A549 (cell line): ENCODE measurements at regions not wholly inside any gene's neighbourhood (a gene's known extent, or its start where the extent isn't known, plus 50 kb on each side); places are given as distances from the start of the nearest gene placed in this dataset.

Experiments used
- ATAC-seq, 2 experiments: fragments of 200-7000 bp in 1 of 2; fragments of >200 bp in 1 of 2; cut with Nextera tagmentation in 1 of 2; cut with Tn5 transposase in 1 of 2; 3 replicates each; pipeline versions ENCODE4 v1.8.0 to v1.9.1; 2018 to 2020; ENCODE audit warnings: mild to moderate bottlenecking in 1 of 2, moderate library complexity in 1 of 2
- CTCF ChIA-PET: fragments of 300-600 bp; sonication (Branson Sonifier 250); formaldehyde crosslinking; extraction: SDS; loops from one replicate; lab custom pipeline; 2021; ENCODE audit warnings: antibody characterized with exemption, inconsistent platforms; lab: Yijun Ruan, JAX
- POLR2A ChIA-PET: fragments of 350-600 bp; formaldehyde crosslinking; extraction: SDS; loops from one replicate; lab custom pipeline; 2021; ENCODE audit warnings: antibody characterized with exemption, inconsistent platforms; lab: Yijun Ruan, JAX
- DNase-seq, 2 experiments: peaks; one replicate each; pipeline versions ENCODE4 v3.0.0 to v3.0.0-alpha.2; 2011 to 2016; ENCODE audit warnings: low read depth in 1 of 2, low spot score in 1 of 2
- FAIRE-seq: peaks from 2 replicates; lab custom pipeline; 2011; peaks lifted over from hg19 to GRCh38; lab: Jason Lieb, UNC
- H3K27ac ChIP-seq, 2 experiments: fragments of >200 bp; sonication (Bioruptor Twin); formaldehyde crosslinking; 3 replicates each; pipeline ENCODE4 v1.5.1; 2016 to 2017
- H3K4me1 ChIP-seq: fragments of >200 bp; sonication (Bioruptor Twin); formaldehyde crosslinking; 3 replicates; pipeline ENCODE4 v1.6.1; 2016
- H3K4me2 ChIP-seq: fragments of >200 bp; sonication (Bioruptor Twin); formaldehyde crosslinking; 3 replicates; pipeline ENCODE4 v1.6.1; 2016
- H3K4me3 ChIP-seq: fragments of >200 bp; sonication (Bioruptor Twin); formaldehyde crosslinking; 3 replicates; pipeline ENCODE4 v1.5.1; 2016
- H3K9me3 ChIP-seq: fragments of >200 bp; sonication (Bioruptor Twin); formaldehyde crosslinking; 3 replicates; pipeline ENCODE4 v1.6.1; 2016
- ATOH8 ChIP-seq: fragments of 250-450 bp; sonication (Bioruptor Pico); IDR thresholded peaks from 2 replicates; pipeline ENCODE4 v1.5.0; 2020; ENCODE audit warnings: low read depth, mild to moderate bottlenecking, moderate library complexity
- BCL3 ChIP-seq: fragments of >200 bp; sonication (Bioruptor Twin); formaldehyde crosslinking; IDR thresholded peaks from 3 replicates; pipeline ENCODE4 v1.6.1; 2016
- BHLHE40 ChIP-seq: IDR thresholded peaks from 2 replicates; pipeline ENCODE4 v1.6.1; 2012; ENCODE audit warnings: low read depth, low read length, inconsistent platforms
- CEBPB ChIP-seq, 2 experiments: fragments of >200 bp in 1 of 2; sonication (Bioruptor Twin) in 1 of 2; formaldehyde crosslinking in 1 of 2; IDR thresholded peaks; 2 replicates each; pipeline ENCODE4 v1.6.1; 2012 to 2016
- ELK1 ChIP-seq: fragments of 150-350 bp; IDR thresholded peaks from 2 replicates; pipeline ENCODE4 v1.6.1; 2014; ENCODE audit warnings: low read depth, mild to moderate bottlenecking, low read length
- EP300 ChIP-seq, 2 experiments: fragments of >200 bp; sonication (Bioruptor Twin); formaldehyde crosslinking; IDR thresholded peaks; 2 replicates in 1 of 2; 3 replicates in 1 of 2; pipeline ENCODE4 v1.6.1; 2016 to 2017
- FOSL2 ChIP-seq, 2 experiments: fragments of 450-650 bp in 1 of 2; fragments of >200 bp in 1 of 2; sonication (Bioruptor Twin) in 1 of 2; formaldehyde crosslinking; IDR thresholded peaks; 2 replicates each; pipeline versions ENCODE4 v1.5.0 to v1.6.1; 2016 to 2020; ENCODE audit warnings: mild to moderate bottlenecking in 1 of 2, moderate library complexity in 1 of 2
- FOXS1 ChIP-seq: fragments of 250-450 bp; sonication (Bioruptor Pico); IDR thresholded peaks from 2 replicates; pipeline ENCODE4 v1.5.0; 2020; ENCODE audit warnings: mild to moderate bottlenecking, moderate library complexity
- HES2 ChIP-seq: fragments of >200 bp; sonication (Bioruptor Twin); formaldehyde crosslinking; IDR thresholded peaks from 2 replicates; pipeline ENCODE4 v1.6.1; 2016
- HOXA7 ChIP-seq: fragments of 250-450 bp; sonication (Bioruptor Pico); IDR thresholded peaks from 2 replicates; pipeline ENCODE4 v1.5.0; 2020; ENCODE audit warnings: mild to moderate bottlenecking, moderate library complexity
- JUN ChIP-seq, 2 experiments: fragments of >200 bp; sonication (Bioruptor Twin); formaldehyde crosslinking; IDR thresholded peaks; 2 replicates in 1 of 2; 3 replicates in 1 of 2; pipeline ENCODE4 v1.6.1; 2016 to 2017
- NFE2L2 ChIP-seq: fragments of 150-350 bp; conservative IDR thresholded peaks from 2 replicates; pipeline ENCODE4 v1.6.1; 2014; ENCODE audit warnings: low read length
- POLR2AphosphoS2 ChIP-seq: conservative IDR thresholded peaks from 2 replicates; pipeline ENCODE4 v1.6.1; 2012; ENCODE audit warnings: low read length, improper control_type of control experiment, inconsistent platforms
- REST ChIP-seq: fragments of 200-600 bp; sonication (generic); IDR thresholded peaks from 2 replicates; pipeline ENCODE4 v1.6.1; 2016; ENCODE audit warnings: antibody characterized with exemption, mild to moderate bottlenecking, moderate library complexity
- RFX5 ChIP-seq: fragments of 450-650 bp; IDR thresholded peaks from 2 replicates; pipeline ENCODE4 v1.7.1; 2014; ENCODE audit warnings: antibody characterized with exemption, mild to moderate bottlenecking, moderate library complexity
- TFCP2L1 ChIP-seq: fragments of 250-450 bp; sonication (Bioruptor Pico); IDR thresholded peaks from 2 replicates; pipeline ENCODE4 v1.5.0; 2021; ENCODE audit warnings: mild to moderate bottlenecking
- TP53 ChIP-seq: fragments of 250-450 bp; sonication (Bioruptor Pico); IDR thresholded peaks from 2 replicates; pipeline ENCODE4 v1.5.0; 2021; ENCODE audit warnings: mild to moderate bottlenecking, moderate library complexity
- WGBS: methylation state at CpG from one replicate; pipeline ENCODE4 v1.1.6; 2017; ENCODE audit errors: missing lambda C conversion rate; 5-methylcytosine and 5-hydroxymethylcytosine counted together

GRCh38 chr5:174324680-174325079, 279.2 kb downstream of the NSG2 start:
- peaks cover 9% of the 10 kb centered on the region; the same call in 1 of the 3 replicates for H3K4me1 ChIP-seq
- H3K27ac ChIP-seq, result no peak overlapping the region
- FAIRE-seq (peak; percentile 46), ATAC-seq (no peak), DNase-seq (no peak)
- 12% methylated on average over 3 of the region's 3 CpGs for WGBS
- H3K4me3 ChIP-seq, result no peak overlapping the region
- H3K9me3 ChIP-seq, result no peaks in the 10 kb centered on the region
- 0 out of 3 replicates have a peak overlapping the region, but pooled peaks have one; percentile 37 for H3K4me2 ChIP-seq
- TF ChIP-seq HOXA7 (no peak), ELK1 (no peak), FOSL2 (IDR thresholded peaks at IDR 0.05) (no peak), FOSL2 (CRISPR knock-in tag; IDR thresholded peaks at IDR 0.05) (no peak), BHLHE40 (no peak), RFX5 (no peak), CEBPB (IDR thresholded peaks at IDR 0.05) (no peak), EP300 (IDR thresholded peaks at IDR 0.05) (no peak), TP53 (CRISPR knock-in tag) (no peak)
- ChIA-PET POLR2A (no interaction called here), CTCF (interaction anchor here (0.6 to 7.4 kb wide), 9 partner anchors 7 to 412 kb away, joined by 3 to 41 read pairs (median 4); partner anchors contain the start of gene NSG2)

- Histone ChIP-seq H3K4me3 (no peak overlapping the region), H3K4me1 (peaks cover 9% of the 10 kb centered on the region; the same call in 1 of the 3 replicates), H3K9me3 (no peaks in the 10 kb centered on the region)
- POLR2A ChIA-PET, result no interaction called here
- no peak for FAIRE-seq
- CTCF ChIA-PET, result interaction anchor here (0.7 to 7.4 kb wide), 6 partner anchors 8 to 94 kb away, joined by 3 to 41 read pairs (median 5); no protein-coding TSS in a partner anchor
- 65% methylated on average over 7 of the region's 7 CpGs for WGBS
- no peak for TF ChIP-seq ATOH8 (CRISPR knock-in tag)
- no peak for TF ChIP-seq BCL3
- TF ChIP-seq FOSL2 (IDR thresholded peaks at IDR 0.05), result no peak
- TF ChIP-seq FOSL2 (CRISPR knock-in tag; IDR thresholded peaks at IDR 0.05), result no peak
- TF ChIP-seq TFCP2L1 (CRISPR knock-in tag), result no peak
- TF ChIP-seq REST, result no peak
- no peak for TF ChIP-seq HES2
- no peak for TF ChIP-seq POLR2AphosphoS2
- no peak for TF ChIP-seq JUN (IDR thresholded peaks at IDR 0.05)
- no peak for TF ChIP-seq NFE2L2
- TF ChIP-seq FOXS1, result no peak
- TF ChIP-seq, all 56 proteins: peak for 0
- DNase-seq (no peak), ATAC-seq (no peak)
- Histone ChIP-seq H3K27ac (no peak overlapping the region), H3K4me2 (no peak overlapping the region)
These were observed 279.9 kb downstream of the NSG2 start for GRCh38 chr5:174325431-174325830.
